Body of pancreas (tissue), 4 donors: ENCODE measurements at regions not wholly inside any gene's neighbourhood (a gene's known extent, or its start where the extent isn't known, plus 50 kb on each side); places are given as distances from the start of the nearest gene placed in this dataset.

Experiments
- ATAC-seq: fragments of 150-250 bp; one replicate; pipeline ENCODE4 v1.9.1; 2016
- DNase-seq, 4 donors: peaks; one replicate each; pipeline ENCODE4 v3.0.0-alpha.2; 2019
- H3K27ac ChIP-seq, 4 donors: fragments of 200-600 bp; sonication (generic); 1 replicate in 3 of 4; 2 replicates in 1 of 4; pipeline versions ENCODE4 v1.5.1 to v1.6.1; 2016 to 2019; ENCODE audit warnings: mild to moderate bottlenecking in 1 of 4, mixed read lengths in 1 of 4, moderate library complexity in 1 of 4
- H3K27me3 ChIP-seq, 2 donors: fragments of 200-600 bp; sonication (generic); one replicate each; pipeline ENCODE4 v1.6.0; 2016; ENCODE audit warnings: mild to moderate bottlenecking in 1 of 2
- H3K36me3 ChIP-seq, 2 donors: fragments of 200-600 bp; sonication (generic); replicated peaks in 1 of 2; 2 replicates each; pipeline ENCODE4 v1.5.1; 2016; ENCODE audit warnings: low read depth in 2 of 2; ENCODE audit not compliant: insufficient read depth in 1 of 2
- H3K4me1 ChIP-seq: fragments of 200-600 bp; sonication (generic); one replicate; pipeline ENCODE4 v1.6.0; 2016
- H3K4me3 ChIP-seq, 2 donors: fragments of 200-600 bp; sonication (generic); 1 replicate in 1 of 2; 2 replicates in 1 of 2; pipeline ENCODE4 v1.5.1; 2016 to 2019
- H3K9me3 ChIP-seq, 3 donors: fragments of 200-600 bp; sonication (generic); 1 replicate in 2 of 3; 2 replicates in 1 of 3; pipeline ENCODE4 v1.5.1; 2016
- POLR2A ChIP-seq, 3 donors: fragments of 450-650 bp; IDR thresholded peaks; one replicate each; pipeline ENCODE4 v1.6.1; 2016; ENCODE audit warnings: antibody characterized with exemption in 3 of 3, mild to moderate bottlenecking in 2 of 3
- WGBS, 2 donors: methylation state at CpG; one replicate each; pipeline ENCODE4 v1.1.5; 2017; 5-methylcytosine and 5-hydroxymethylcytosine counted together
- intact Hi-C: fragments of 100-400 bp; cut with DNase I; formaldehyde crosslinking; loops from one replicate; pipeline ENCODE4 v1.15.1; 2023
- TF ChIP-seq, protein P1 (sequence below), 7 experiments: fragments of 450-650 bp in 4 of 7; fragments of 200-600 bp in 3 of 7; sonication (generic) in 3 of 7; IDR thresholded peaks; one replicate each; pipeline ENCODE4 v1.5.1; 2016 to 2019; ENCODE audit warnings: antibody characterized with exemption in 7 of 7

DNA sequence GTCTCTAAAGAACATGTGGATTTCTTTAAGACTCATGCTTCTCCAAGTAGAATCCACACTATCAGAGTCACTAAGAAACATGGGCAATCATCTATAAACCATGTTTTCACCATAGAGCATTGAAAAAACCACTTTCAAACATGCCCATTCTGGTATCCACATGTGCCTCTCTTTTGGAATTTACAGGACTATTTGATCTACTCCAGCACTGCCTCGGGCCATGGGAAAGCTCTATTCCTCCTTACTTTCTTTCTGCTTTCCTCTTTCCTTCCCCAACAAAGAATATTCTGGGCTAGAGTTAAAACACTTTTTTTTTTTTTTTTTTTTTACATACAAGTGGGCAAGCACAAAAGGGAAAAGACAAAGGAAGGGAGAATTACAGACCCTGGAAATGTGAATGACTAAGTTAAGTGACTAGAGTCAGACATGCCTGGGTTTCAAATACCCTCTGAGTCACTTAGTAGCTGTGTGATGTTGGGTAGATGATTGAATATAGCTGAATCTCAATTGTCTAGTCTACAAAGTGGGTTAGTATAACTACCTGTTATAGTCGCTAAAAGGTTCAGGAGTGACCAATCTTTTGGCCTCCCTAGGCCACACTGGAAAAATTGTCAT, 847.7 kb upstream of the INTU start:
- no peak overlapping the region for H3K4me3 ChIP-seq
- H3K27me3 ChIP-seq, result no peaks in the 10 kb centered on the region
- WGBS, 2 donors, result 64 to 71% methylated on average over 2 of the region's 2 CpGs
- ATAC-seq (no peak), DNase-seq (no peak)
- intact Hi-C loops, result no loop called here
- H3K27ac ChIP-seq, result no peak overlapping the region
- no peaks in the 10 kb centered on the region for H3K9me3 ChIP-seq
- no peaks in the 10 kb centered on the region for H3K36me3 ChIP-seq
- H3K4me1 ChIP-seq, result no peaks in the 10 kb centered on the region
- no peak for TF ChIP-seq POLR2A (IDR thresholded peaks at IDR 0.05)
- TF ChIP-seq, protein P1, sequence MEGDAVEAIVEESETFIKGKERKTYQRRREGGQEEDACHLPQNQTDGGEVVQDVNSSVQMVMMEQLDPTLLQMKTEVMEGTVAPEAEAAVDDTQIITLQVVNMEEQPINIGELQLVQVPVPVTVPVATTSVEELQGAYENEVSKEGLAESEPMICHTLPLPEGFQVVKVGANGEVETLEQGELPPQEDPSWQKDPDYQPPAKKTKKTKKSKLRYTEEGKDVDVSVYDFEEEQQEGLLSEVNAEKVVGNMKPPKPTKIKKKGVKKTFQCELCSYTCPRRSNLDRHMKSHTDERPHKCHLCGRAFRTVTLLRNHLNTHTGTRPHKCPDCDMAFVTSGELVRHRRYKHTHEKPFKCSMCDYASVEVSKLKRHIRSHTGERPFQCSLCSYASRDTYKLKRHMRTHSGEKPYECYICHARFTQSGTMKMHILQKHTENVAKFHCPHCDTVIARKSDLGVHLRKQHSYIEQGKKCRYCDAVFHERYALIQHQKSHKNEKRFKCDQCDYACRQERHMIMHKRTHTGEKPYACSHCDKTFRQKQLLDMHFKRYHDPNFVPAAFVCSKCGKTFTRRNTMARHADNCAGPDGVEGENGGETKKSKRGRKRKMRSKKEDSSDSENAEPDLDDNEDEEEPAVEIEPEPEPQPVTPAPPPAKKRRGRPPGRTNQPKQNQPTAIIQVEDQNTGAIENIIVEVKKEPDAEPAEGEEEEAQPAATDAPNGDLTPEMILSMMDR (IDR thresholded peaks at IDR 0.05), result no peak

DNA sequence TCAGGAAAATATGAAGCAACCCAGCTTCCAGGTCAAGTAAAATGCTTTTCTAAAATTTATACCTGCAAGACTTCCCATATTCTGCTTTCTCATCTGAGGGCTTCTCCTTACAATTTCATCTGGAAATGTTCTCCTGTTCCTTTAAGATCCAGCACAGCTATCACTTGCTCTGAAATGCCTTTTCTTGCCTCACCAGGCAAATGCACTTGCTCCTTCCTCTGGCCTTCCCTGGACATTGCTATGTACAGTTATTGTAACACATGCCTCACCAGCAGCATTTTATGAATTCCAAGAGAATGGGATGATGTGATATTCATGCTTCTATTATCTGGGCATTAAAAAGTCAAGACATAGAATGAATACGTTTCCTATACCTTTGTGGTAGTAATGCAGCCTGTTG, 842.1 kb upstream of the INTU start:
- no peaks in the 10 kb centered on the region for H3K36me3 ChIP-seq
- TF ChIP-seq, protein P1 (IDR thresholded peaks at IDR 0.05), result no peak
- TF ChIP-seq POLR2A (IDR thresholded peaks at IDR 0.05), result no peak
- no peaks in the 10 kb centered on the region for H3K9me3 ChIP-seq
- no peak overlapping the region for H3K4me3 ChIP-seq
- ATAC-seq (no peak), DNase-seq (no peak)
- H3K27ac ChIP-seq, result no peak overlapping the region
- no peaks in the 10 kb centered on the region for H3K4me1 ChIP-seq
- 33 to 43% methylated on average over 1 of the region's 1 CpG for WGBS, 2 donors
- H3K27me3 ChIP-seq, result no peaks in the 10 kb centered on the region
- intact Hi-C loops, result no loop called here

DNA sequence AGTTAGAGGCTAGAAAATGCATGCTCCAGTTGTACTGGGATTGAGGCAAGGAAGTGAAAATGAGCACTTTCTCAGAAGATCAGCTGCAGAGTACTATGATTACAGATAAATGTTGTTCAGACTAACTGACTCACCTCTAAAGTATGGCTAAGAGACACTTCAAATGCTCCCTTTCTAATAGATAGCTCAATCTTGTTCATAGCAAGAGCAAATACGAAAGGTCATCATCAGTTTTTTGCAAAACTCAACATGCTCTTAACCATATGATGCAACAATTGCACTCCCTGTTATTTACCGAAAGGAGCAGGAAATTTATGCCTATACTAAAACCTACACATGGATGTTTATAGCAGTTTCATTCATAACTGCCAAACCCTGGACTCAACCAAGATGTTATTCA, 838.4 kb upstream of the INTU start:
- intact Hi-C loops, result no loop called here
- H3K36me3 ChIP-seq, result no peaks in the 10 kb centered on the region
- TF ChIP-seq POLR2A (IDR thresholded peaks at IDR 0.05), result no peak
- H3K4me3 ChIP-seq, result no peak overlapping the region
- no peaks in the 10 kb centered on the region for H3K4me1 ChIP-seq
- H3K27me3 ChIP-seq, result no peaks in the 10 kb centered on the region
- H3K9me3 ChIP-seq, result no peaks in the 10 kb centered on the region
- no peak overlapping the region for H3K27ac ChIP-seq
- no peak for DNase-seq
- 68 to 73% methylated on average over 2 of the region's 2 CpGs for WGBS, 2 donors
- ATAC-seq, result no peak

DNA sequence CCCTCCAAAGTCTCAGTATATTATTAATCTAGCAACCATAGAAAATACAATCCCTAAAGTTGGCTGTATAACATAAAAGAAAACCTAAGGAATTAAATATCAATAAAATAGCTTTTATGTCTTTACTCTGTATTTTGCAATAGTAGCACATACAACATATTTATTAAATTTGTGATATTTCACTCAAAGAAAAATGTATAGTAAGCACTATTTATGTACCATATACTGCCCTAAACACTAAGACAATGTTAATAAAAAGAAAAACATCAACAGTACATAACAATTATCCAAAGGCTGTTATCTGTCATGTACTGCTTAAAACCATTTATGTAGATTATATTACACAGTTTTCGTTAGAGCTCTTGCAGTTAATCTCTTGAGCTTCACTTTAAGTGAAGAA, 834.5 kb upstream of the INTU start:
- intact Hi-C loops, result no loop called here
- Histone ChIP-seq H3K9me3 (no peaks in the 10 kb centered on the region), H3K27ac (no peak overlapping the region), H3K36me3 (no peaks in the 10 kb centered on the region), H3K4me1 (no peaks in the 10 kb centered on the region), H3K4me3 (no peak overlapping the region), H3K27me3 (no peaks in the 10 kb centered on the region)
- no peak for TF ChIP-seq POLR2A (IDR thresholded peaks at IDR 0.05)
- TF ChIP-seq, protein P1 (IDR thresholded peaks at IDR 0.05), result no peak
- DNase-seq (no peak), ATAC-seq (no peak)
- WGBS, 2 donors, result 49 to 55% methylated on average over 1 of the region's 1 CpG

DNA sequence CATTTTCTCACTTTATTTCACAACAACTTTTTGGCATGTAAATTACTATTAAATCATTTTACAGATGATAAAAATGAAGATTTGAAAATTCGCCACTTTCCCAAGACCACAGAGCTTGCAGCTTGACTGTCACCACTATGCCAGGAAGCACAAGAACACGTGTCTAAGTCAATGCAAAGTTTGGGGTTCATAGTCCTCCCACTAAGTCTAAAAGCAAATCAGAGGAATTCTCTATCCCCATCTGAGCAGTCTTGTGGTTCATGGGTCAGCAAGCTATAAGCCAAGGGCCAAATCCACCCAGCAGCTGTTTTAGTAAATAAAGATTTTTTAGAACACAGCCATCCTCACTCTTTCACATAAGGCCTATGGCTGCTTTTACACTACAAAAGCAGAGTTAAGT, 833.3 kb upstream of the INTU start:
- H3K4me1 ChIP-seq, result no peaks in the 10 kb centered on the region
- intact Hi-C loops, result no loop called here
- no peak for DNase-seq
- ATAC-seq, result no peak
- no peaks in the 10 kb centered on the region for H3K27me3 ChIP-seq
- no peak overlapping the region for H3K4me3 ChIP-seq
- WGBS, 2 donors, result 53 to 54% methylated on average over 2 of the region's 2 CpGs
- TF ChIP-seq, protein P1 (IDR thresholded peaks at IDR 0.05), result no peak
- no peak for TF ChIP-seq POLR2A (IDR thresholded peaks at IDR 0.05)
- H3K9me3 ChIP-seq, result no peaks in the 10 kb centered on the region
- H3K27ac ChIP-seq, result no peak overlapping the region
- H3K36me3 ChIP-seq, result no peaks in the 10 kb centered on the region
